HG02885 (cell line): ENCODE measurements at regions not wholly inside any gene's neighbourhood (a gene's known extent, or its start where the extent isn't known, plus 50 kb on each side); places are given as distances from the start of the nearest gene placed in this dataset.

Experiments
- ATAC-seq: cut with Tn5 transposase; IDR thresholded peaks from one replicate; pipeline ENCODE4 v1.9.1; 2021; ENCODE audit warnings: mild to moderate bottlenecking; ENCODE audit not compliant: unreplicated experiment, poor library complexity

DNA sequence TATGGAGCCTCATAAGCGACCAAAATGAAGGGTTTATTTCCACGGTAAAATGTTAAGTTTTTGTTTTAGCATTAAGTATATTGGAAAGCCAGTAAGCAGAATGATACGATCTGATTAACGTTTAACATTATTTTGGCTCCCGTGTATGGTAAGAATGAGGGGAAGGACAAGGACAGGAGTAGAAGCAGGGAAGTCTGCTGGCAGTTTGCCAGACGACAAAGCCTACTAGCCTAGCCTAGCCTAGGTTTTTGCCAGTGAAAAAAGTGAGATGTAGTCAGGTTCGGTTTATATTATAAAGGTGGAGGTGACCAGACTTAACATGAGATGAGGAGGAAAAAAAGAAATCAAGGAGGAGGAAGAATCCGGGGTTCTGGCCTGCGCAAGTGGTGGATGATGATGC is 78.9 kb upstream of the ARHGAP32 start:
- no peak for ATAC-seq

DNA sequence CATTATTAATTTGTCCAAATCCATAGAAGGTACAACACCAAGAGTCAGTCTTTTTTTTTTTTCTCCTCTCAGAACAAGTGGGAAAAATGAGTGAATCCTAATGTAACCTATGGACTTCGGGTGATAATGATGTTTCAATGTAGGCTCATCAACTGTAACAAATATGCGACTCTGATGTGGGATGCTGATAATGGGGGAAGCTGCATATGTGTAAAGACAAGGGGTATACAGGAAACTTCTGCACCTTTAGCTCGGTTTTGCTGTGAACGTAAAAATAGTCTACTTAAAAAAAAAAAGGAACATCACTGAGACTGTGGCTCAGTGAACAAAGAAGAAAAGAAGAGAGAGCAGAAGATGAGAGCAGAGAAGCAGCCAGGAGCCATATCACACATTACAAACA is 78.3 kb upstream of the ARHGAP32 start:
- ATAC-seq, result no peak

DNA sequence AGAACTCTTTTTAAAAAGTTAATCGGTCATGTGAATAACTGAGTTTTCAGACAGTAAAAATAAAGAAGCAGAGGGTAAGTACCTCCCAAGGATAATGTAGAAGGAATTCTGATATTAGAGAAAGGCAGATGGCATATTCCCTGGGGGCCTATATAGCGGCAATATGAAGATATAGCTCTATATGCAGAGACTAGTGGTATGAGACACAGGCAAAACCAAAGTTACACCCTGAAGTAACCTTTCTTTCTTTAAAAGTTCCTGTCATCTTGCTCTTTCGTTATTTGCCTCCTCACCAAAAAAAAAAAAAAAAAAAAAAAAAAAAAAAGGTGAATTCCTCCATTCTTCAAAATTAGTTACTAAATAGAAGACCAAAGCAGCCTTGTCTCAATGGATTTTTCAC is 76.2 kb upstream of the ARHGAP32 start:
- ATAC-seq, result no peak

DNA sequence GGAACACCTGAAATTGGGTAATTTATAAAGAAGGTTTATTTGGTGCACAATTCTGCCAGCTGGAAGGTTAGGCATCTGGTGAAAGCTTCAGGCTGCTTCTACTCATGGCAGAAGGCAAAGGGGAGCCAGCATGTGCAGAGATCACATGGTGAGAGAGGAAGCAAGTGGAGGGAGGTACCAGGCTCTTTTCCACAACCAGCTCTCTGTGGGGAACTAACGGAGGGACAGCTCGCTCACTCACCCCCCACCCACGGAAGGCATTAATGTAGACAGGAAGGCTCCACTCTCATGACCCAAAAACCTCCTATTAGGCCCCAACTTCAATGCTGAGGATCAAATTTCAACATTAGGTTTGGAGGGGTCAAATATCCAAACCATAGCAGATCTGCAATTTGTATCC is 75.6 kb upstream of the ARHGAP32 start:
- no peak for ATAC-seq

DNA sequence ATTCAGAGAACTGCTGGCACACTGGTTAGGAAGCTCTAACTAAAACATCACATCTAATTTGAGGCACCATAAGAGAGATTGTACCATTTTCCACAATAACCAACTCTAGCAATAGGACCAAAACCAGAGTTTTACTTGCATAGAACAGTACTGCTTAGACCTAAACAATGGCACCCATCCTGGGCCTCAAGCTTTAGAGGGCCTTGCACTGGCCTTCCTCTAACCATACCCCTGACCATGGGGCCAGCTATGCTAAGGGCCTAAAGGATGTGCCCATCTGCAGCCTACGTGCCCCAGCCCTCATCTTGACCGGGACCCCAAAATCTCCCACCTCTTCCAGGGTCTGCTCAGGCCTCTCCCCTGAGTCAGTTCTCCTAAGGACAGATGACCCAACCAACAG is 74.4 kb upstream of the ARHGAP32 start:
- no peak for ATAC-seq

DNA sequence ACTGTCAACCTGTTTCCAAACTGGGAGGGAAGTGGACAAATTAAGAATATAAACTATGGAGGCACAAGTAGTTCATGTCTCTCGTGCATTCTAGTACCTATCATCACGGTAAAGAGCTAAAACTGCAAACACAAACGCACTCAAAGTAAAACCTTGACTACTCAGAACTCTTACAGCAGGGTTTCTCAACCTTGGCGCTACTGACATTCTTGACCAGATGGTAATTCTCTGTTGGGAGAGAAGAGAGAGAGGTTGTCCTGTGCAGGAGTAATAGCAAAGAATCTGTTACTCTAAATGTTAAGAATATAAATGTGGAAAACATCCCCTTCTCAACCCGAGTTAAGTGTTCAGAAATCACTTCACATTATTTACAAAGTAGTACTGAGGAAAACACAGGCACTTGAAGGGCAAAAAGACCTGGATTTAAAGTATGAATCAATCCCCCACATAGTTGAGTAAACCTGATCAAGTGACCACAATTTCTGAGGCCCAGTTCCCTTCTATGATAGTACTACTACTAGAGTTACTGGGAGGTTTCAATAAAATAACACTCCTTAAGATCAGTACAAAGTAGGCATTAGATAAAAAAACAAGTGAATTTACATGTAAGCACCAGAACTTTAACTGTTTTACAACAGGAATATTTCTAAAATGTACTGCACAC is 73.1 kb upstream of the ARHGAP32 start:
- no peak for ATAC-seq

DNA sequence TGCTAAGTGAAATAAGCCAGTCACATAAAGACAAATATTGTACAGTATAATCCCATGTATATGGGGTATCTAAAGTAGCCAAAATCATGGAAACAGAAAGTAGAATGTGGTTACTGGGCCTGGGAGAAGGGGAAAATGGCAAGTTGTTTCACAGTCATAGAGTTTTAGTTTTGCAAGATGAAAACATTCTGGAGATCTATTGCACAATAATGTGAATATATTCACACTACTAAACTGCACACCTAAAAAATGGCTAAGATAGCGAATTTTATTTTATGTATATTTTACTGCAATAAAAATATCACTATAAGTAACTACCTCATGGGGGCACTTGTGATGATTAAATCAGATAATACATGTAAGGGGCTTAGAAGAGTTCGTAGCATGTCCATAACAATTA is 72.0 kb upstream of the ARHGAP32 start:
- ATAC-seq, result no peak

DNA sequence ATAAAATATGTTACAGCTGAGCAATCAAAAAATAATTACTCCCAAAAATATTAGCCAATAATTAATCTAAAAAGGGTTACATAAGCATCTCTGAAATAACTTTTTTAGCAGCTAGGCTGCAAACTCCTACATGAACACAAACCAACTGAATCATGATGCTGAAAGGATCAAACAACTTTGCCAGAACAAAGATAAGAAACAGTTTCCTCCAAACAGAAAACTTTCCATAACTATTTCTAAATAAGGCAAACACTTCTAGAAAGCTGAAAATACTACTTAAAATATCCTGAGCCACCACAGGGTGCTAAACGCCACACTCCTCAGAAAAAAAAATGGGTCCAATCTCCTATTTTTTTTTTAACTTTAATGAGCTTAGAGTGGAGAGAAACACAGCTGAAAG is 68.6 kb upstream of the ARHGAP32 start:
- no peak for ATAC-seq

DNA sequence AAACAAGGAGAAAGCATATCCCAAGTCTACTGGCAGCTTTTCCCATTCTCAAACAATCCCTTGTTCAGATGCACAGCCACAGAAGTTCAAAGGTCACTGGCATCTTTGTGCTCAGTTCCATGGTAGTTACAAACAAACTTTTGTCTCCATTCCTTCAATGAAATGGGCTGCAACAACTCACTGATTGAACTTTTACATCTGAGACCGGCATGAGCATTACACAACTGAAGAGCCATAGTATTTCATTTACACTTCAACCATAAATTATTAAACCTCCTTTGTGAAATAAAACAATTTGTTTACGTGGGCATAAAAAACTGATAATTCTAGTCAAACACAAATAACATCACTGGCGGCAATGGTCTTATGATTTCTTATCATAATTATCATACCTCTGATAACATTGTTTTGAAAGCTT is 67.8 kb upstream of the ARHGAP32 start:
- no peak for ATAC-seq

DNA sequence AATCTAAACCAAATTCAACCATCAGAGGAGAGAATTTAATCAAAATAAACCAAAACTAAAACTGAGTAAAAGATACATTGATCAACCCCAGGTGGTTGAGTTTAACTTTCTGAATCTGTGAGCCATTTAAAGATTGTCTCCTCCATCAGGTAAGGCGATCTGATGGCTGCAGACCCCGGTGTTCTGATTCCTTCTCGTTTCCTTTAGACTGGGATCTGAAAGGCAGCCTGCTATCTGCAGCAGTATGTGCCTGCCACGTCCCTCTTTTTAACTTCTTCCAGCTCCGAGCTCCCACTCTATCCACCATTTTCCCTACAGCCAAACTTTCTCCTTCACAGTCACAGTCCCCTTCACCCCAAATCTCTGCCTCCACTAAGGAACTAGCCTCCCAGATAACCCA is 66.1 kb upstream of the ARHGAP32 start:
- ATAC-seq, result no peak

DNA sequence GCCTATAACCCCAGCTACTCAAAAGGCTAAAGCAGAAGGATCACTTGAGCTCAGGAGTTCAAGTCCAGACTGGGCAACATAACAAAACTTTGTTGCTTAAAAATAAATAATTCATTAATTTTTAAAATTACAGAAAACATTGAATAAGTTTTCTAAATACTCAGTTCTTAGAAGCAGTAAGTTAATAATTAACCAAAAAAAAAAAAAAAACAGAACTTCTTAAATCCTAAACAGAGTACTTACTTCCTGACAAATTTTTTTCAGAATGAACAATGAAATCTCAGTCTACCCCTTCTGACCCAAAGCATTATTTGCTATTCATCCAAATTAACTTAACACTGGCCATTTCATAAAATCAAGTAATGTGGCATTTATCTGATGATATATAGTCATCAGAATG is 65.4 kb upstream of the ARHGAP32 start:
- no peak for ATAC-seq

DNA sequence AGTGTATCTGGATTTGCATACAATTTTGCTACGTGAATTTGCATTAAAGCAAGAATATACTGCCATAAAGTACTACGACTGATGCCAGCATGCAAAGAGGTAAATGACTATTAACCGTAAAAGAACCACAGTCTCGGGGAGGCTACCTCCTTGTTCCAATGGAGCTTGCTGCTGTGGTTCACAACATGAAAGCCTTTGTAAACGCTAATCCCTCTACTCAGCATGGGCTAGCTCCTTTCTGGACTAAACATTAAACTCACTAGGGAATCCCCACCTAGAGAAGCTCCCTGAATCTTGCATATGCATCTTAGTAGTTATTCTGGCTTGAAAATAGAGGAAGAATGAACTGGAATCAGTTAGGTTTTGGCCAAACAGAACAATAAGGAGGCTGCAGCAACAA is 60.5 kb upstream of the ARHGAP32 start:
- ATAC-seq, result no peak

DNA sequence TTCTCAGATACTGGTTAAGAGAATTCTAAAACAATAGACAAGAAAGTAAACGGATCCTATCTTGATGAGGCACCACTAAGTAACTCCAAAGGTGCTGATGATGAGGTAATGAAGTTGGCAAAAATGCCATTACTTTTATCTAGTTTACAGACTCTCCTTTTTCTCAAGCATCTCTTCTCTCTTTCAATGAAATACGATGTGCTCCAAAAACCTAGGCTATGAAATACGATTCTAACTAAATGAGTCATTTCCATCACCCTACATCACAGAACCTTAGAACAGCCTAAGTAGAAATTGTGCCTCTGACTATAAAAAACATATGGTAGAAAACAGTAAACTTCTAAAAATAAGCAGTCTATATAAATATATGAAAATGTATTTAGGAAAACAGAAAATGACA is 58.9 kb upstream of the ARHGAP32 start:
- no peak for ATAC-seq

DNA sequence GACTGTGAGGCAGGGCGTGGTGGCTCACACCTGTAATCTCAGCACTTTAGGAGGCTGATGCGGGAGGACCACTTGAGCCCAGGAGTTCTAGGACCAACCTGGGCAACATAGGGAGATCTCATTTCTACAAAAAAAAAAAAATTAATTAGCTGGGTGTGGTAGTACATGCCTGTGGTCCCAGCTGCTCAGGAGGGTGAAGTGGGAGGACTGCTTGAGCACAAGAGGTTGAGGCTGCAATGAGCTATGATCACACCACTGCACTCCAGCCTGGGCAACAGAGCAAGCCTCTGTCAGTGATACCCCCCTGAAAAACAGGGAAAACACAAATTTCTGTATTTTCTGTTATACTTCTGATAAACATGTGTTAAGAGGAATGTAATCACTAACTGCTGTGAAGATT is 57.8 kb upstream of the ARHGAP32 start:
- ATAC-seq, result no peak

DNA sequence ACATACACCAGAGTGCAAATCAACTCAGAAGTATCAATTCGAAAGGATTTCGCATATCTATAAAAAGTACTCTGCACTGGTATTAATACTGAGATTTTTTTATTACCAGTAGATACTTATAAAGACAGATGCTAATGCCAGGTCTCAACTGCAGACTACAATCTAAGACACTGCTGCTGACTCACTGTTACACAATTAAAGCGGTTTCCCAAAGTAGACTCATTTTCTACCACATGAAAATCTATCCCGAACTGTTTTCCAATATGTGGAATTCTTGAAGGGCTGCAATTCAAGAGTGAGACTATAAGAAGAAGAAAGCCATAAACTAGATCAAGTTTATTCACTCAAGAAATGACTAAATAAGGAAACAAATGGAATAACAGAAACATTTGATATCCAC is 57.2 kb upstream of the ARHGAP32 start:
- no peak for ATAC-seq

DNA sequence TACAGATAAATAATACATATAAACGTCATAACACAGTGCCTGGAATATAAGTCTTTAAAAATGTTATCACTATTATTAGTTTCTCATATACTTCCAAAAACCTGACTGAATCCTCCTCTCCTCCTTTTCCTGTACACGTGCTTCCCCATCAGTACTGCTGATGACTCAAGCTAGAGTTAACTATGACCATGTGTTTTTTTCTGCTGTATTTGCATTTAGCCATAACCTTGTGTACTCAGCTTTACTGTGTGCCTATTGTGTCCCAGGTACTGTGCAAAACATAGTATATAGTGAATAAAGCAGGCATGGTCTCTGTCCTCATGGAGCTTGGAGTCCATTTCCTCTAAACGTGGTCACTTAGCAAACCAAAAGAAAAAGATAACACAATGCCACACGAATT is 56.5 kb upstream of the ARHGAP32 start:
- no peak for ATAC-seq

DNA sequence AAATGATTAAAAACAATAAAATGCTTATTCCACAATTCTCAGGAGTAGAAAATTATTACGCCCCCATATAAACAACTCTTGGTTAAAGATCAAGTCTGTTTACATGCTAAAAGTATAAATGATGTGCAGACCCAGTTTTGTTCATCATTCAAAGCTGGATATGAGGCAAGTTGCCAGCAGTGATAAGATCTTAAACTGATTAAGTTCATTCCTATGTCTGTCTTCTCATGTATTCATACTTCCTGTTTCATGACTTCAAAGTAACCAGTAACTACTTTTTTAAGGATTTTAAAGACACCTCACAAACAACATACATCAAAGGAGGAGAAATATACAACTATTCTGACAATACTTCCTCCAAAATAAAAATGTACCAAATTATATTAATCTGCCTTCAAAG is 55.0 kb upstream of the ARHGAP32 start:
- no peak for ATAC-seq

DNA sequence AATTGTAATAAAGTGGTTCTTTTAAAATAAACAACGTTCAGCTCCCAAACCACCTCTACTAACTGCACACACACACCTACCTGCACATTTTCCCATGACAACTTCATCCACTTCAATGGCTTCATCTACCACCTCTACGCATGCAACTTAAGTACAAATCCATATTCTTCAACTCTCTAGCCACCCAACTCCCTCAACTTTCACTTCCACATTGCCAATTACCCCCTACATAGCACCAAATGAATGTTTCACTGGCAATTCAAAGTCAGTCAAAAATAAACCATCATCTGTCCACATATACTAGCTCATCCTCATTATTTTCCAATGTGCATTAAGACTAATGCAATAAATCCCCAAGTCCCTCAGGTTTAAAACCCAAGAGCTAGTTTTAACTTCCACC is 50.7 kb upstream of the ARHGAP32 start:
- no peak for ATAC-seq
